B cell (primary cell): ENCODE measurements at regions not wholly inside any gene's neighbourhood (a gene's known extent, or its start where the extent isn't known, plus 50 kb on each side); places are given as distances from the start of the nearest gene placed in this dataset.

Source experiments
- ATAC-seq: fragments of 200-7000 bp; cut with Tn5 transposase; one replicate; pipeline ENCODE4 v1.10.0; 2021; ENCODE audit warnings: low read depth, mild to moderate bottlenecking, moderate number of reproducible peaks, moderate library complexity
- CTCF ChIA-PET: fragments of 350-600 bp; sonication (Branson Sonifier 250); formaldehyde crosslinking; loops from one replicate; lab custom pipeline; 2021; ENCODE audit warnings: antibody characterized with exemption, inconsistent platforms; lab: Charles Lee
- POLR2A ChIA-PET: fragments of 350-600 bp; sonication (Branson Sonifier 250); formaldehyde crosslinking; loops from one replicate; lab custom pipeline; 2021; ENCODE audit warnings: antibody characterized with exemption; lab: Charles Lee
- DNase-seq: peaks from one replicate; pipeline ENCODE4 v3.0.0; 2013
- H2AFZ ChIP-seq: 2 replicates; pipeline ENCODE4 v1.6.1; 2012; ENCODE audit warnings: mild to moderate bottlenecking, low read depth, low read length; ENCODE audit not compliant: insufficient read depth, poor library complexity, severe bottlenecking
- H3K27ac ChIP-seq, 2 donors: 1 replicate in 1 of 2; 2 replicates in 1 of 2; pipeline ENCODE4 v1.5.1; 2012 to 2013; ENCODE audit warnings: low read length in 2 of 2, mild to moderate bottlenecking in 2 of 2, moderate library complexity in 1 of 2
- H3K27me3 ChIP-seq, 4 experiments: fragments of 200-600 bp in 1 of 4; sonication (generic) in 1 of 4; replicated peaks in 1 of 4; 1 replicate in 2 of 4; 2 replicates in 2 of 4; pipeline versions ENCODE4 v1.6.1 to v1.7.0; 2013 to 2016; ENCODE audit warnings: low read length in 3 of 4, mild to moderate bottlenecking in 2 of 4, mixed read lengths in 1 of 4, moderate library complexity in 1 of 4; ENCODE audit not compliant: insufficient read depth in 4 of 4, control insufficient read depth in 3 of 4; ENCODE audit errors: control extremely low read depth in 1 of 4
- H3K36me3 ChIP-seq, 2 experiments: replicated peaks in 1 of 2; 1 replicate in 1 of 2; 2 replicates in 1 of 2; pipeline versions ENCODE4 v1.6.1 to v1.7.1; 2013; ENCODE audit warnings: low read length in 1 of 2; ENCODE audit not compliant: insufficient read depth in 2 of 2, control insufficient read depth in 1 of 2; ENCODE audit errors: control extremely low read depth in 1 of 2, extremely low read depth in 1 of 2
- H3K4me1 ChIP-seq, 2 donors: fragments of 200-600 bp in 1 of 2; sonication (generic) in 1 of 2; 1 replicate in 1 of 2; 2 replicates in 1 of 2; pipeline versions ENCODE4 v1.5.1 to v1.6.1; 2013 to 2017; ENCODE audit warnings: low read length in 2 of 2; ENCODE audit not compliant: control insufficient read depth in 2 of 2, insufficient read depth in 2 of 2
- H3K4me2 ChIP-seq: replicated peaks from 2 replicates; pipeline ENCODE3; 2012; ENCODE audit warnings: mild to moderate bottlenecking, low read depth, low read length; ENCODE audit not compliant: poor library complexity, severe bottlenecking
- H3K4me3 ChIP-seq, 5 experiments: fragments of 200-600 bp in 1 of 5; sonication (generic) in 1 of 5; 1 replicate in 3 of 5; 2 replicates in 2 of 5; pipeline versions ENCODE4 v1.5.1 to v1.7.0; 2011 to 2016; ENCODE audit warnings: low read length in 4 of 5, mild to moderate bottlenecking in 4 of 5, low read depth in 2 of 5, control low read depth in 1 of 5, moderate library complexity in 1 of 5; ENCODE audit not compliant: insufficient read depth in 1 of 5; ENCODE audit errors: control extremely low read depth in 1 of 5, extremely low read depth in 1 of 5
- H3K79me2 ChIP-seq: fragments of 200-600 bp; sonication (generic); one replicate; pipeline ENCODE4 v1.6.0; 2016; ENCODE audit warnings: low read length; ENCODE audit not compliant: control insufficient read depth, insufficient read depth
- H3K9ac ChIP-seq: fragments of 200-600 bp; sonication (generic); 2 replicates; pipeline ENCODE4 v1.6.1; 2017; ENCODE audit warnings: mild to moderate bottlenecking, low read length, moderate library complexity
- H3K9me3 ChIP-seq, 3 donors: one replicate each; pipeline versions ENCODE4 v1.6.1 to v1.7.1; 2013; ENCODE audit warnings: low read length in 2 of 3; ENCODE audit not compliant: control insufficient read depth in 2 of 3, insufficient read depth in 1 of 3; ENCODE audit errors: control extremely low read depth in 1 of 3
- H4K20me1 ChIP-seq: 2 replicates; pipeline ENCODE4 v1.6.0; 2012; ENCODE audit warnings: mild to moderate bottlenecking, low read length; ENCODE audit not compliant: insufficient read depth, control insufficient read depth, poor library complexity, severe bottlenecking
- H3K27ac Mint-ChIP-seq: one replicate; pipeline ENCODE4 v1.8.0; 2021; ENCODE audit warnings: mixed read lengths
- H3K27me3 Mint-ChIP-seq: one replicate; pipeline ENCODE4 v1.8.0; 2021; ENCODE audit warnings: mixed read lengths
- H3K4me1 Mint-ChIP-seq: one replicate; pipeline ENCODE4 v1.8.0; 2021; ENCODE audit warnings: mixed read lengths
- H3K4me3 Mint-ChIP-seq: one replicate; pipeline ENCODE4 v1.8.0; 2021; ENCODE audit warnings: mixed read lengths
- H3K9me3 Mint-ChIP-seq: one replicate; pipeline ENCODE4 v1.8.0; 2022; ENCODE audit warnings: mixed read lengths; ENCODE audit not compliant: insufficient read depth
- EZH2 ChIP-seq: IDR thresholded peaks from 2 replicates; pipeline ENCODE4 v1.6.1; 2012; ENCODE audit warnings: borderline replicate concordance, low read depth, mild to moderate bottlenecking, moderate library complexity, low read length; ENCODE audit not compliant: insufficient read depth, poor library complexity, severe bottlenecking
- WGBS: methylation state at CpG from one replicate; pipeline ENCODE4 v1.1.5; 2013; ENCODE audit warnings: missing lambda C conversion rate; ENCODE audit not compliant: insufficient coverage; 5-methylcytosine and 5-hydroxymethylcytosine counted together
- intact Hi-C: fragments of 100-400 bp; cut with micrococcal nuclease; formaldehyde crosslinking; loops from one replicate; pipeline ENCODE4 v1.10.0; 2022
- TF ChIP-seq, protein P1 (sequence below): fragments of 200-600 bp; IDR thresholded peaks from one replicate; pipeline ENCODE4 v1.8.0; 2022; ENCODE audit warnings: antibody characterized with exemption, mild to moderate bottlenecking

DNA sequence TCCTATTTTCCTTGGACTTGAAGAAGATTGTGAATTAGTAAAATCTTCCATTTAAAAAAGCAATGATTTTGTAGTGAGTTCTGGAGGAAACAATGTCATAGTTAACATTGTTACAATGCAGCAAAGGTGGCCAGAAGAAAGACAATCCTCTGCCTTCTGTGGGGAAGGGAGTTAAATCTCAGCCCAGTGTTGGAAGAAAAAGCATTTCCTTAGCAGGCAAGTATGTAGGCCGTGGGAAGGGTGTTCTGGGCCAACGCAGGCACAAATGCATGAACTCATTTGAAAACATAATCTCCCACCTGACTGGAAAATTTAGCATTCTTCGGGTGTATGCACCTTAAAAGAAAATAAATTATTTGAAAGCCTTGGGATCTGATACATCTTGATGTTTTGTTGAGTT, 258.6 kb downstream of the ADAMTS20 start:
- no peak overlapping the region for H3K27ac Mint-ChIP-seq
- no peaks in the 10 kb centered on the region for H3K4me1 ChIP-seq
- H3K27me3 ChIP-seq: no peaks in the 10 kb centered on the region
- no peak overlapping the region for H3K27ac ChIP-seq
- no peak for TF ChIP-seq EZH2
- TF ChIP-seq, protein P1, sequence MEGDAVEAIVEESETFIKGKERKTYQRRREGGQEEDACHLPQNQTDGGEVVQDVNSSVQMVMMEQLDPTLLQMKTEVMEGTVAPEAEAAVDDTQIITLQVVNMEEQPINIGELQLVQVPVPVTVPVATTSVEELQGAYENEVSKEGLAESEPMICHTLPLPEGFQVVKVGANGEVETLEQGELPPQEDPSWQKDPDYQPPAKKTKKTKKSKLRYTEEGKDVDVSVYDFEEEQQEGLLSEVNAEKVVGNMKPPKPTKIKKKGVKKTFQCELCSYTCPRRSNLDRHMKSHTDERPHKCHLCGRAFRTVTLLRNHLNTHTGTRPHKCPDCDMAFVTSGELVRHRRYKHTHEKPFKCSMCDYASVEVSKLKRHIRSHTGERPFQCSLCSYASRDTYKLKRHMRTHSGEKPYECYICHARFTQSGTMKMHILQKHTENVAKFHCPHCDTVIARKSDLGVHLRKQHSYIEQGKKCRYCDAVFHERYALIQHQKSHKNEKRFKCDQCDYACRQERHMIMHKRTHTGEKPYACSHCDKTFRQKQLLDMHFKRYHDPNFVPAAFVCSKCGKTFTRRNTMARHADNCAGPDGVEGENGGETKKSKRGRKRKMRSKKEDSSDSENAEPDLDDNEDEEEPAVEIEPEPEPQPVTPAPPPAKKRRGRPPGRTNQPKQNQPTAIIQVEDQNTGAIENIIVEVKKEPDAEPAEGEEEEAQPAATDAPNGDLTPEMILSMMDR: no peak
- no peak overlapping the region for H3K9ac ChIP-seq
- H3K9me3 ChIP-seq: no peaks in the 10 kb centered on the region
- H3K4me2 ChIP-seq: no peak overlapping the region
- no CpG with 5 or more reads among the region's 3 CpGs for WGBS
- H3K4me3 Mint-ChIP-seq: no peak overlapping the region
- H4K20me1 ChIP-seq: no peaks in the 10 kb centered on the region
- H3K27me3 Mint-ChIP-seq: peaks cover 8% of the 10 kb centered on the region
- no peaks in the 10 kb centered on the region for H3K4me1 Mint-ChIP-seq
- H3K36me3 ChIP-seq: no peaks in the 10 kb centered on the region
- ChIA-PET POLR2A (no interaction called here), CTCF (no interaction called here)
- no peaks in the 10 kb centered on the region for H3K9me3 Mint-ChIP-seq
- ATAC-seq: no peak
- no peaks in the 10 kb centered on the region for H3K79me2 ChIP-seq
- DNase-seq: no peak
- H3K4me3 ChIP-seq: no peak overlapping the region
- no peak overlapping the region for H2AFZ ChIP-seq
- intact Hi-C loops: no loop called here

- peaks cover 8% of the 10 kb centered on the region for H3K27me3 Mint-ChIP-seq
- Histone ChIP-seq H3K79me2 (no peaks in the 10 kb centered on the region), H3K36me3 (no peaks in the 10 kb centered on the region), H3K4me2 (no peak overlapping the region), H3K4me3 (no peak overlapping the region), H3K27ac (no peak overlapping the region), H3K27me3 (no peaks in the 10 kb centered on the region), H4K20me1 (no peaks in the 10 kb centered on the region), H3K4me1 (no peaks in the 10 kb centered on the region), H3K9ac (no peak overlapping the region), H3K9me3 (no peaks in the 10 kb centered on the region), H2AFZ (no peak overlapping the region)
- DNase-seq (no peak), ATAC-seq (no peak)
- no peak overlapping the region for H3K27ac Mint-ChIP-seq
- no peaks in the 10 kb centered on the region for H3K4me1 Mint-ChIP-seq
- WGBS: 100% methylated on average over 1 of the region's 2 CpGs
- ChIA-PET CTCF (no interaction called here), POLR2A (no interaction called here)
- H3K9me3 Mint-ChIP-seq: no peaks in the 10 kb centered on the region
- H3K4me3 Mint-ChIP-seq: no peak overlapping the region
- TF ChIP-seq EZH2: no peak
- TF ChIP-seq, protein P1: no peak
- intact Hi-C loops: no loop called here
Observed at GRCh38 chr12:43292699-43293098, 259.3 kb downstream of the ADAMTS20 start.
